ENCODE measurements at regions not wholly inside any gene's neighbourhood (a gene's known extent, or its start where the extent isn't known, plus 50 kb on each side); places are given as distances from the start of the nearest gene placed in this dataset.

DNA sequence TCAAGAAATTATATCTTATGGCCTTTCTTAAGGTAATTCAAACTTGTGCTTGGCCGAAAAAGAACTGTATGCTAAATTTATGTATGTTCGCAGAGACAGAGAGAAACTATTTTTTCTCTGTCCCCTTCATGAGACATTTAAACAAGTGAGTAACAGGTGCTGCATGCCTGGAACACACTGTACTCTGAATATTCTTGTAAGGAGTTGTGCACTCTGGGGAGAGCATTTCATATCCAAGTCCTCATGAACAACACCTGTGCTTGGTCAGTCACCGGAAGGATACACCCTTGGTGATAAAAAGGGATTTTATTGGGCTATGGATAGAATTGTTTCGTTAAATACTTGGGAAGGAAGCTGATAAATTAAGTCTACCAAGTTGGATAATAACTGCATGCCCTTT, 220.8 kb upstream of the NRIP1 start (continued):
- TF ChIP-seq, protein P1, sequence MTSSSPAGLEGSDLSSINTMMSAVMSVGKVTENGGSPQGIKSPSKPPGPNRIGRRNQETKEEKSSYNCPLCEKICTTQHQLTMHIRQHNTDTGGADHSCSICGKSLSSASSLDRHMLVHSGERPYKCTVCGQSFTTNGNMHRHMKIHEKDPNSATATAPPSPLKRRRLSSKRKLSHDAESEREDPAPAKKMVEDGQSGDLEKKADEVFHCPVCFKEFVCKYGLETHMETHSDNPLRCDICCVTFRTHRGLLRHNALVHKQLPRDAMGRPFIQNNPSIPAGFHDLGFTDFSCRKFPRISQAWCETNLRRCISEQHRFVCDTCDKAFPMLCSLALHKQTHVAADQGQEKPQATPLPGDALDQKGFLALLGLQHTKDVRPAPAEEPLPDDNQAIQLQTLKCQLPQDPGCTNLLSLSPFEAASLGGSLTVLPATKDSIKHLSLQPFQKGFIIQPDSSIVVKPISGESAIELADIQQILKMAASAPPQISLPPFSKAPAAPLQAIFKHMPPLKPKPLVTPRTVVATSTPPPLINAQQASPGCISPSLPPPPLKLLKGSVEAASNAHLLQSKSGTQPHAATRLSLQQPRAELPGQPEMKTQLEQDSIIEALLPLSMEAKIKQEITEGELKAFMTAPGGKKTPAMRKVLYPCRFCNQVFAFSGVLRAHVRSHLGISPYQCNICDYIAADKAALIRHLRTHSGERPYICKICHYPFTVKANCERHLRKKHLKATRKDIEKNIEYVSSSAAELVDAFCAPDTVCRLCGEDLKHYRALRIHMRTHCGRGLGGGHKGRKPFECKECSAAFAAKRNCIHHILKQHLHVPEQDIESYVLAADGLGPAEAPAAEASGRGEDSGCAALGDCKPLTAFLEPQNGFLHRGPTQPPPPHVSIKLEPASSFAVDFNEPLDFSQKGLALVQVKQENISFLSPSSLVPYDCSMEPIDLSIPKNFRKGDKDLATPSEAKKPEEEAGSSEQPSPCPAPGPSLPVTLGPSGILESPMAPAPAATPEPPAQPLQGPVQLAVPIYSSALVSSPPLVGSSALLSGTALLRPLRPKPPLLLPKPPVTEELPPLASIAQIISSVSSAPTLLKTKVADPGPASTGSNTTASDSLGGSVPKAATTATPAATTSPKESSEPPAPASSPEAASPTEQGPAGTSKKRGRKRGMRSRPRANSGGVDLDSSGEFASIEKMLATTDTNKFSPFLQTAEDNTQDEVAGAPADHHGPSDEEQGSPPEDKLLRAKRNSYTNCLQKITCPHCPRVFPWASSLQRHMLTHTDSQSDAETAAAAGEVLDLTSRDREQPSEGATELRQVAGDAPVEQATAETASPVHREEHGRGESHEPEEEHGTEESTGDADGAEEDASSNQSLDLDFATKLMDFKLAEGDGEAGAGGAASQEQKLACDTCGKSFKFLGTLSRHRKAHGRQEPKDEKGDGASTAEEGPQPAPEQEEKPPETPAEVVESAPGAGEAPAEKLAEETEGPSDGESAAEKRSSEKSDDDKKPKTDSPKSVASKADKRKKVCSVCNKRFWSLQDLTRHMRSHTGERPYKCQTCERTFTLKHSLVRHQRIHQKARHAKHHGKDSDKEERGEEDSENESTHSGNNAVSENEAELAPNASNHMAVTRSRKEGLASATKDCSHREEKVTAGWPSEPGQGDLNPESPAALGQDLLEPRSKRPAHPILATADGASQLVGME (CRISPR knock-in tag; IDR thresholded peaks at IDR 0.05) = no peak
- TF ChIP-seq KLF10 (CRISPR knock-in tag; IDR thresholded peaks at IDR 0.05) (no peak), ERF (CRISPR knock-in tag; IDR thresholded peaks at IDR 0.05) (no peak), NFYB (IDR thresholded peaks at IDR 0.05; ENCODE audit: extremely low read depth, insufficient read length) (no peak), ZNF764 (CRISPR knock-in tag; IDR thresholded peaks at IDR 0.05; ENCODE audit: low read depth) (no peak), ESRRB (CRISPR knock-in tag; IDR thresholded peaks at IDR 0.05; ENCODE audit: borderline replicate concordance) (no peak)

DNA sequence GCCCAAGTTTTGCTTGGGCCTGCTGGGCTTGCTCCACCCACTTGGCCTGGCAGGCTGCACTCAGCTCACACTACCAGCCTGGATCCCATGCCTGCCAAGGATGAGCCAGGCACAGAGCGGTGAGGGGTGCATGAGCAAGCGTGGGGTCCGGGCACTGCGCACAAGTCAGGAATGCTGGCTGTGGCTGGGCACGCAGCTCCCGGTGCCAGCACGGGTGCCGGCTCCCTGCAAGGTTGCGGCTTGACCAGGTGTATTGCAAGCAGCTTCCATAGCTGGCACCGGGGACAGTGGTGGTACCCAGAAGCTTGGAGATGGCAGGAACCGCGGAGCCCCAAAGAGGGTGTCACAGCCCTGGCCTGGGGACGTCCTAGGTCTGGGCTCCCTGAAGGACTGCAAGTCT, 224.4 kb upstream of the NRIP1 start:
- H4K20me1 ChIP-seq (replicated peaks; ENCODE audit: control insufficient read depth, insufficient read depth, low read length) = no peaks in the 10 kb centered on the region
- CTCF ChIA-PET (ENCODE audit: low intra/inter-chr PET ratio) = no interaction called here
- no peak overlapping the region for H3K4me2 ChIP-seq (ENCODE audit: insufficient read depth, low read length)
- no peak overlapping the region for H3K27ac ChIP-seq (ENCODE audit: extremely low read depth, low read depth, low read length)
- POLR2A ChIA-PET = no interaction called here
- peaks cover 0 to 5% of the 10 kb centered on the region in 2 experiments; a peak in 1 of 5 replicates for H3K27me3 ChIP-seq (ENCODE audit: control insufficient read depth in 2 of 2, insufficient read depth in 2 of 2, low read length in 2 of 2)
- no peaks in the 10 kb centered on the region for H3K9me1 ChIP-seq (ENCODE audit: control insufficient read depth, insufficient read depth, low read length)
- H3K9ac ChIP-seq (ENCODE audit: insufficient read depth in 1 of 2, low read depth in 2 of 2, low read length in 2 of 2) = no peak overlapping the region
- DNase-seq (ENCODE audit: extremely low read depth in 1 of 4, low spot score in 3 of 4) (no peak), ATAC-seq (no peak), FAIRE-seq (no peak)
- 37% methylated on average over 13 of the region's 13 CpGs for WGBS (ENCODE audit: insufficient coverage, low coverage, missing lambda C conversion rate)
- no peaks in the 10 kb centered on the region for H3K36me3 ChIP-seq (ENCODE audit: control insufficient read depth, insufficient read depth, low read length)
- H2AFZ ChIP-seq (ENCODE audit: low read depth, low read length) = no peak overlapping the region
- peaks cover 0 to 11% of the 10 kb centered on the region in 2 experiments; a peak in 2 of 5 replicates for H3K4me1 ChIP-seq (replicated peaks in 1 of 2; ENCODE audit: control insufficient read depth in 2 of 2, insufficient read depth in 2 of 2, low read length in 2 of 2)
- intact Hi-C loops (cut with micrococcal nuclease) = no loop called here
- in situ Hi-C loops (cut with MboI) = loop anchor here (25.0 kb wide), 1 partner anchor 877 kb away; no protein-coding TSS in a partner anchor
- H3K9me3 ChIP-seq (replicated peaks; ENCODE audit: control insufficient read depth, insufficient read depth, low read depth, low read length) = no peaks in the 10 kb centered on the region
- H3K4me3 ChIP-seq = no peak overlapping the region
- no peaks in the 10 kb centered on the region for H3K79me2 ChIP-seq (ENCODE audit: control insufficient read depth, insufficient read depth, low read length)
- no TSS peak for BruUV-seq (replicated peaks)
- no peak for TF ChIP-seq ZNF316 (IDR thresholded peaks at IDR 0.05)
- no peak for TF ChIP-seq MCM5 (IDR thresholded peaks at IDR 0.05; ENCODE audit: low read depth)
- no peak for TF ChIP-seq XRCC5 (IDR thresholded peaks at IDR 0.05; ENCODE audit: low read depth, low read length)
- no peak for TF ChIP-seq MYNN (IDR thresholded peaks at IDR 0.05)
- TF ChIP-seq MYNN (CRISPR knock-in tag; IDR thresholded peaks at IDR 0.05) = no peak
- TF ChIP-seq, protein P2, sequence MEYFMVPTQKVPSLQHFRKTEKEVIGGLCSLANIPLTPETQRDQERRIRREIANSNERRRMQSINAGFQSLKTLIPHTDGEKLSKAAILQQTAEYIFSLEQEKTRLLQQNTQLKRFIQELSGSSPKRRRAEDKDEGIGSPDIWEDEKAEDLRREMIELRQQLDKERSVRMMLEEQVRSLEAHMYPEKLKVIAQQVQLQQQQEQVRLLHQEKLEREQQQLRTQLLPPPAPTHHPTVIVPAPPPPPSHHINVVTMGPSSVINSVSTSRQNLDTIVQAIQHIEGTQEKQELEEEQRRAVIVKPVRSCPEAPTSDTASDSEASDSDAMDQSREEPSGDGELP (CRISPR knock-in tag; IDR thresholded peaks at IDR 0.05; ENCODE audit: borderline replicate concordance) = no peak
- no peak for TF ChIP-seq RCOR1 (IDR thresholded peaks at IDR 0.05; ENCODE audit: borderline replicate concordance in 1 of 2, low read depth in 2 of 2, low read length in 2 of 2)
- no peak for TF ChIP-seq SRSF3 (IDR thresholded peaks at IDR 0.05; ENCODE audit: insufficient read depth, low read length)
- no peak for TF ChIP-seq KLF10 (CRISPR knock-in tag; IDR thresholded peaks at IDR 0.05)
- TF ChIP-seq RBM15 (IDR thresholded peaks at IDR 0.05; ENCODE audit: insufficient read depth, low read length) = no peak
- no peak for TF ChIP-seq CBX3 (IDR thresholded peaks at IDR 0.05; ENCODE audit: borderline replicate concordance in 1 of 2, low read length in 2 of 2)
- TF ChIP-seq U2AF2 (optimal IDR thresholded peaks at IDR 0.05; ENCODE audit: low read depth, low read length) = no peak
